ENCODE measurements at regions not wholly inside any gene's neighbourhood (a gene's known extent, or its start where the extent isn't known, plus 50 kb on each side); places are given as distances from the start of the nearest gene placed in this dataset.
"Not testable (repeated sequence)": the region's sequence is repeated elsewhere in the genome, so short reads cannot be mapped to it uniquely, and the experiment has no call there.

DNA sequence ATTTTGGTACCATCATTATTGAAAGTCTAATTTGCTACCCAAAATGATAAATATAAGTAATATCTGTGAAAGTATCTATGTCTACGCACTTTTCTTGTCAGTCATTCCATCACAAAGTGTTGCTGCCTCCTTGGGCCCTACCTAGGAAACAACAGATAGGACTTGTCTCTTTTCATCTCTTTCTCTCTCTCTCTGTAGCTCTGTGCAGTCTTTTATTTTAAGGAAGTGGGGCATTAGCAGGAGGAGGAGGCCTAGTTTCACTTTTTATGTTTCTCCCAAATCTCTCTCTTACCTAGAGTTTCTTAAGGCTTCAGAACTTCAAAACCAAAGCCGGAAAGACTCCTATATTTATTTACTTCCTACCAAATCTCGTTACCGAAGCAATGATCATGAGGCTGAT is 354.8 kb upstream of the LUZP2 start:
- Histone ChIP-seq H3K4me1 (ENCODE audit: control insufficient read depth, insufficient read depth, low read length) (no peaks in the 10 kb centered on the region), H3K36me3 (ENCODE audit: control insufficient read depth in 2 of 2, insufficient read depth in 2 of 2, low read length in 2 of 2) (no peaks in the 10 kb centered on the region), H3K4me3 (ENCODE audit: low read length in 2 of 2) (no peak overlapping the region), H3K9ac (ENCODE audit: low read length in 2 of 2) (no peak overlapping the region), H3K9me3 (ENCODE audit: control insufficient read depth in 2 of 2, low read length in 2 of 2) (no peaks in the 10 kb centered on the region), H3K27me3 (ENCODE audit: control insufficient read depth in 1 of 2, insufficient read depth in 2 of 2, low read length in 2 of 2) (no peaks in the 10 kb centered on the region), H3K27ac (ENCODE audit: low read length) (no peak overlapping the region)

DNA sequence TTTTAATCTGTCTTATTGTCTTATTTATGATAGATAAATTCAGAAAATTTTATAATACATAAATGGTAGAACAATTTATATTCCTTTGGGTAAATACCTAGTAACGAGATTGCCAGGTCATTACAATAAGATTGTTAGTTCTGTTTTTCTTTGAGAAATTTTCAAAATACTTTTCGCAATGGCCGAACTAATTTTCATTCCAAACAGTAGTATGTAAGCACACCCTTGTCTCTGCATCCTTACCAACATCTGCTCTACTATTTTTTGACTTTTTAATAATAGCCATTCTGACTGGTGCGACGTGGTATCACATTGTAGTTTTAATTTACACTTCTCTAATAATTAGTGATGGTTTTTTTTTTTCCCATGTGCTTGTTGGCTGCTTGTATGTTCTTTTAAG is 351.4 kb upstream of the LUZP2 start:
- H3K9me3 ChIP-seq (ENCODE audit: control insufficient read depth in 2 of 2, low read length in 2 of 2) = no peaks in the 10 kb centered on the region
- H3K4me3 ChIP-seq (ENCODE audit: low read length in 2 of 2) = no peak overlapping the region
- H3K27ac ChIP-seq (ENCODE audit: low read length) = no peak overlapping the region
- H3K9ac ChIP-seq (ENCODE audit: low read length in 2 of 2) = no peak overlapping the region
- no peaks in the 10 kb centered on the region for H3K27me3 ChIP-seq (ENCODE audit: control insufficient read depth in 1 of 2, insufficient read depth in 2 of 2, low read length in 2 of 2)
- H3K36me3 ChIP-seq (ENCODE audit: control insufficient read depth in 2 of 2, insufficient read depth in 2 of 2, low read length in 2 of 2) = no peaks in the 10 kb centered on the region
- no peaks in the 10 kb centered on the region for H3K4me1 ChIP-seq (ENCODE audit: control insufficient read depth, insufficient read depth, low read length)

- no peaks in the 10 kb centered on the region for H3K36me3 ChIP-seq (ENCODE audit: control insufficient read depth in 2 of 2, insufficient read depth in 2 of 2, low read length in 2 of 2)
- no peaks in the 10 kb centered on the region for H3K27me3 ChIP-seq (ENCODE audit: control insufficient read depth in 1 of 2, insufficient read depth in 2 of 2, low read length in 2 of 2)
- H3K4me3 ChIP-seq (ENCODE audit: low read length in 2 of 2) = no peak overlapping the region
- H3K9me3 ChIP-seq (ENCODE audit: control insufficient read depth in 2 of 2, low read length in 2 of 2) = no peaks in the 10 kb centered on the region
- no peak overlapping the region for H3K27ac ChIP-seq (ENCODE audit: low read length)
- no peak overlapping the region for H3K9ac ChIP-seq (ENCODE audit: low read length in 2 of 2)
- no peaks in the 10 kb centered on the region for H3K4me1 ChIP-seq (ENCODE audit: control insufficient read depth, insufficient read depth, low read length)
Observed at GRCh38 chr11:24153337-24153736, 343.5 kb upstream of the LUZP2 start.

DNA sequence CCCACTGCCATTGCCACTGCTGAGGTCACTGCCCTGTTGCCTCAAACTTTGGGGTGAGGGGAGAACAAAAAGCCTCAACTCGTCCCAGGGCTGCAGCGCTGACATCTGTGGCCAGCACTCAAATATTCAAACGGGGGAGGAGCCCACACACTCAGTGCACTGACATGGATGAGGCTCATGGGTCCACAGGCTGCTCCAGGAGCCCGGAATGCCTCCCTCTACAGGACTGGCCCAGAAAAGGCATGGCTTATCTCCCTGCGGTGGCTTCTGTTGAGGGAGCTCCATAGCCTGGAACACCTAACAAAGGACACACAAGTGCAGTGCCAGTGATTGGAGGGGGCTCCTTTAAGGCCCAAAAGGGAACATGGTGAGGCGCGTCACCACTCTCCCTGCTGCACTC is 341.1 kb upstream of the LUZP2 start:
- Histone ChIP-seq H3K36me3 (ENCODE audit: control insufficient read depth in 2 of 2, insufficient read depth in 2 of 2, low read length in 2 of 2) (no peaks in the 10 kb centered on the region), H3K27me3 (ENCODE audit: control insufficient read depth in 1 of 2, insufficient read depth in 2 of 2, low read length in 2 of 2) (no peaks in the 10 kb centered on the region), H3K4me1 (ENCODE audit: control insufficient read depth, insufficient read depth, low read length) (no peaks in the 10 kb centered on the region), H3K4me3 (ENCODE audit: low read length in 2 of 2) (no peak overlapping the region), H3K9ac (ENCODE audit: low read length in 2 of 2) (no peak overlapping the region), H3K27ac (ENCODE audit: low read length) (no peak overlapping the region), H3K9me3 (ENCODE audit: control insufficient read depth in 2 of 2, low read length in 2 of 2) (no peaks in the 10 kb centered on the region)

- Histone ChIP-seq H3K27me3 (ENCODE audit: control insufficient read depth in 1 of 2, insufficient read depth in 2 of 2, low read length in 2 of 2) (no peaks in the 10 kb centered on the region), H3K9ac (ENCODE audit: low read length in 2 of 2) (no peak overlapping the region), H3K27ac (ENCODE audit: low read length) (no peak overlapping the region), H3K4me3 (ENCODE audit: low read length in 2 of 2) (no peak overlapping the region), H3K36me3 (ENCODE audit: control insufficient read depth in 2 of 2, insufficient read depth in 2 of 2, low read length in 2 of 2) (no peaks in the 10 kb centered on the region), H3K4me1 (ENCODE audit: control insufficient read depth, insufficient read depth, low read length) (no peaks in the 10 kb centered on the region), H3K9me3 (ENCODE audit: control insufficient read depth in 2 of 2, low read length in 2 of 2) (no peaks in the 10 kb centered on the region)
Observed at GRCh38 chr11:24157316-24157715, 339.5 kb upstream of the LUZP2 start.

DNA sequence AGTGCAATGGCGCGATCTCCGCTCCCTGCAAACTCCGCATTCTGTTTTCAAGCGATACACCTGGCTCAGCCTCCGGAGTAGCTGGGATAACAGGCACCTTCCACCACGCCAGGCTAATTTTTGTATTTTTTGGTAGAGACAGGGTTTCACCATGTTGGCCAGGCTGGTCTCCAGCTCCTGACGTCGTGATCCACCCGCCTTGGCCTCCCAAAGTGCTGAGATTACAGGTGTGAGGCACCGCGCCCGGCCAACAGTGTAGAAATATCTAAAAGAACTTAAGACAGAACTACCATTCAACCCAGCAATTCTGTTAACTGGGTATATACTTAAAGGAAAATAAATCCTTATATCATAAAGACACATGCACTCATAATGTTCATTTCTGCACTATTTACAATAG is 335.3 kb upstream of the LUZP2 start:
- no peak overlapping the region for H3K4me3 ChIP-seq (ENCODE audit: low read length in 2 of 2)
- no peaks in the 10 kb centered on the region for H3K9me3 ChIP-seq (ENCODE audit: control insufficient read depth in 2 of 2, low read length in 2 of 2)
- no peaks in the 10 kb centered on the region for H3K4me1 ChIP-seq (ENCODE audit: control insufficient read depth, insufficient read depth, low read length)
- no peak overlapping the region for H3K9ac ChIP-seq (ENCODE audit: low read length in 2 of 2)
- H3K27me3 ChIP-seq (ENCODE audit: control insufficient read depth in 1 of 2, insufficient read depth in 2 of 2, low read length in 2 of 2) = no peaks in the 10 kb centered on the region
- H3K36me3 ChIP-seq (ENCODE audit: control insufficient read depth in 2 of 2, insufficient read depth in 2 of 2, low read length in 2 of 2) = no peaks in the 10 kb centered on the region
- no peak overlapping the region for H3K27ac ChIP-seq (ENCODE audit: low read length)

- Histone ChIP-seq H3K4me3 (ENCODE audit: low read length in 2 of 2) (no peak overlapping the region), H3K27ac (ENCODE audit: low read length) (no peak overlapping the region), H3K9ac (ENCODE audit: low read length in 2 of 2) (no peak overlapping the region), H3K9me3 (ENCODE audit: control insufficient read depth in 2 of 2, low read length in 2 of 2) (no peaks in the 10 kb centered on the region), H3K36me3 (ENCODE audit: control insufficient read depth in 2 of 2, insufficient read depth in 2 of 2, low read length in 2 of 2) (no peaks in the 10 kb centered on the region), H3K27me3 (ENCODE audit: control insufficient read depth in 1 of 2, insufficient read depth in 2 of 2, low read length in 2 of 2) (no peaks in the 10 kb centered on the region), H3K4me1 (ENCODE audit: control insufficient read depth, insufficient read depth, low read length) (no peaks in the 10 kb centered on the region)
Observed at GRCh38 chr11:24163146-24163545, 333.7 kb upstream of the LUZP2 start.

GRCh38 chr11:24163841-24164240 is 333.0 kb upstream of the LUZP2 start:
- H3K4me3 ChIP-seq (ENCODE audit: low read length in 2 of 2) = no peak overlapping the region
- H3K27me3 ChIP-seq (ENCODE audit: control insufficient read depth in 1 of 2, insufficient read depth in 2 of 2, low read length in 2 of 2) = no peaks in the 10 kb centered on the region
- no peaks in the 10 kb centered on the region for H3K4me1 ChIP-seq (ENCODE audit: control insufficient read depth, insufficient read depth, low read length)
- H3K9ac ChIP-seq (ENCODE audit: low read length in 2 of 2) = no peak overlapping the region
- H3K27ac ChIP-seq (ENCODE audit: low read length) = no peak overlapping the region
- H3K9me3 ChIP-seq (ENCODE audit: control insufficient read depth in 2 of 2, low read length in 2 of 2) = no peaks in the 10 kb centered on the region
- no peaks in the 10 kb centered on the region for H3K36me3 ChIP-seq (ENCODE audit: control insufficient read depth in 2 of 2, insufficient read depth in 2 of 2, low read length in 2 of 2)

- H3K9me3 ChIP-seq (ENCODE audit: control insufficient read depth in 2 of 2, low read length in 2 of 2) = no peaks in the 10 kb centered on the region
- no peak overlapping the region for H3K4me3 ChIP-seq (ENCODE audit: low read length in 2 of 2)
- no peaks in the 10 kb centered on the region for H3K4me1 ChIP-seq (ENCODE audit: control insufficient read depth, insufficient read depth, low read length)
- no peaks in the 10 kb centered on the region for H3K36me3 ChIP-seq (ENCODE audit: control insufficient read depth in 2 of 2, insufficient read depth in 2 of 2, low read length in 2 of 2)
- no peak overlapping the region for H3K9ac ChIP-seq (ENCODE audit: low read length in 2 of 2)
- no peaks in the 10 kb centered on the region for H3K27me3 ChIP-seq (ENCODE audit: control insufficient read depth in 1 of 2, insufficient read depth in 2 of 2, low read length in 2 of 2)
- H3K27ac ChIP-seq (ENCODE audit: low read length) = no peak overlapping the region
Observed at GRCh38 chr11:24171869-24172268, 325.0 kb upstream of the LUZP2 start.

DNA sequence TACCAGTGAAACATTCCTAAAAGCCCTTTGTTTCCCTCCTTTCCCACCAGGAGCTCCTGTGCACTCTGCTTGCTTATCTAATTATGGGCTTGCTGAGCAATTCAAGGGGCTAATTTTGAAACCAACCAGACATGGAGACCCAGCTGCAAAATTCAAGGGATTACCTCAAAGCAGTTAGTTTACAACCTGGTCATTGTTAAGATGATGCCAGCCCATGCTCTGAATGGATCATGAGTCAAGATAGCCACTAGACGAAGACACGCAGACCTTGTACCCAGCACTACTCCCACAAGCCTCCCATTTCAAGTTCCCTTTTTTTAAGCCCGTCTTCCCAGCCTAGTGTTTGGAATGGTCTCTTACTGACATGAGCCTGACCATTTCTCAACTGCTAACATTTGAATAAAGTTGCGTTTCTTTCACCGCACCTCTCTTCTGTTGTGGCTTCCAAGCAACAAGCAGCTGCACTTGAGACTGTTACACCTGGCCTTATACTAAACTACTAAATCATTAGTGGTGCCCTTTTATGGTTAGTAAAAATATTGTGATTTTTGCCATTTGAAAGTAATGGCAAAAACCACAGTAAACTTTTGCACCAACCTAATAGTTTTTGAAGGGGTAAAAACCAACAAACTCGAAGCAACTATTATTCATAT is 315.3 kb upstream of the LUZP2 start:
- H3K36me3 ChIP-seq (ENCODE audit: control insufficient read depth in 2 of 2, insufficient read depth in 2 of 2, low read length in 2 of 2) = no peaks in the 10 kb centered on the region
- no peaks in the 10 kb centered on the region for H3K4me1 ChIP-seq (ENCODE audit: control insufficient read depth, insufficient read depth, low read length)
- H3K9me3 ChIP-seq (ENCODE audit: control insufficient read depth in 2 of 2, low read length in 2 of 2) = no peaks in the 10 kb centered on the region
- no peak overlapping the region for H3K4me3 ChIP-seq (ENCODE audit: low read length in 2 of 2)
- H3K27me3 ChIP-seq (ENCODE audit: control insufficient read depth in 1 of 2, insufficient read depth in 2 of 2, low read length in 2 of 2) = no peaks in the 10 kb centered on the region
- no peak overlapping the region for H3K9ac ChIP-seq (ENCODE audit: low read length in 2 of 2)
- no peak overlapping the region for H3K27ac ChIP-seq (ENCODE audit: low read length)

DNA sequence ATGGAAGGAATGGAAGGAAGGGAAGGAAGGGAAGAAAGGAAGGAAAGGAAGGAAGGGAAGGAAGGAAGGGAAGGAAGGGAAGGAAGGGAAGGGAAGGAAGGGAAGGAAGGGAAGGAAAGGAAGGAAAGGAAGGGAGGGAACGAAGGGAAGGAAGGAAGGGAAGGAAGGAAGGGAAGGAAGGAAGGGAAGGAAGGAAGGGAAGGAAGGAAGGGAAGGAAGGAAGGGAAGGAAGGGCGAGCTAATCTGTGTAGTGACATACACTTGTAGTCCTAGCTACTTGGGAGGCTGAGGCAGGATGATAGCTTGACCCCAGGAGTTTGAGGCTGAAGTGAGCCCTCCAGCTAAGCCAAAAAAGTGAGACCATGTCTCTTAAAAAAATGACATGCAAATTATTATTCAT is 311.3 kb upstream of the LUZP2 start:
- not testable (repeated sequence) for H3K9ac ChIP-seq (ENCODE audit: low read length in 2 of 2); H3K4me1 ChIP-seq (ENCODE audit: control insufficient read depth, insufficient read depth, low read length); H3K4me3 ChIP-seq (ENCODE audit: low read length in 2 of 2); H3K27me3 ChIP-seq (ENCODE audit: control insufficient read depth in 1 of 2, insufficient read depth in 2 of 2, low read length in 2 of 2); H3K27ac ChIP-seq (ENCODE audit: low read length); H3K9me3 ChIP-seq (ENCODE audit: control insufficient read depth in 2 of 2, low read length in 2 of 2); H3K36me3 ChIP-seq (ENCODE audit: control insufficient read depth in 2 of 2, insufficient read depth in 2 of 2, low read length in 2 of 2)

Measured in stomach smooth muscle (tissue), 2 donors.